NCI-H446 treated with DMSO at 0.1 percent for 48 hours (cell line): ENCODE measurements at regions not wholly inside any gene's neighbourhood (a gene's known extent, or its start where the extent isn't known, plus 50 kb on each side); places are given as distances from the start of the nearest gene placed in this dataset.

Source experiments
- DNase-seq: peaks from one replicate; lab custom pipeline; 2025; lab: John Stamatoyannopoulos, UW

DNA sequence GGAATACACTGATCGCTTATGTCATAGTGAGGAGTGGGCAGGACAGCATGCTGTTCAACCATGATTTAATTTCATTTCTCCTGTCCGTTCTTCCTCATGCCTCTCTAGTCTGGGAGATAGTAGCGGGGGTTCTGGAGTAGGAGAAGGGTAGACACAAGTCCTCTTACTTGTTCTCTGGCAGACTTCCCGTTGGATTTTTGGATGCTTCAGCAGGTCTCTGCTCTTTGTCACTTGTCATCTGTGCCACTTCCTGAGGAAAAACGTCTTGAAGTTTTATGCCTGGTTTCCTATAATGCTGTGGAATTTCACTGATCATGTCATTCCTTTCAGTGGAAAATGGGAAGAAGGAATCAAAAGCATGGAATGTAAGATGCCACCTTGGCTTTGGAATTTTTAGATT, 154.7 kb downstream of the GATB start:
- DNase-seq: no peak

DNA sequence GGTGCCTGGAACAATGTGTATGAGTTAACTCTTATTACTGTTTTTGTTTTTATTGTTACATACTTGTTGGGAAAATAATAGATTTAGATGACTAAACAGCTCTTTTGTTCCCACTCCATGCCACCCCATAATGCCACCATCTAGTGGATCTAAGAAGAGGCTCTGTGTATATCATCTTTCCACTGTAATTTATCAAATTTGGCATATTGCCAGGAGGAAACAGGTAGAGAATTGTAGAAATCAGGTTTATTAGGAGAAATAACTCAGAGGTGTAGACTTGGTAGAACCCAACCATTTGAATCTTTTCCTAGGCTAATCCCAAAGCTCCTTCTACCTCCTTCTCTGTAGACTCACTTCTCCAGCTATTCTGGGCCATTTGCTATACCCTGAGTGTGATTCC, 150.6 kb downstream of the GATB start:
- no peak for DNase-seq

DNA sequence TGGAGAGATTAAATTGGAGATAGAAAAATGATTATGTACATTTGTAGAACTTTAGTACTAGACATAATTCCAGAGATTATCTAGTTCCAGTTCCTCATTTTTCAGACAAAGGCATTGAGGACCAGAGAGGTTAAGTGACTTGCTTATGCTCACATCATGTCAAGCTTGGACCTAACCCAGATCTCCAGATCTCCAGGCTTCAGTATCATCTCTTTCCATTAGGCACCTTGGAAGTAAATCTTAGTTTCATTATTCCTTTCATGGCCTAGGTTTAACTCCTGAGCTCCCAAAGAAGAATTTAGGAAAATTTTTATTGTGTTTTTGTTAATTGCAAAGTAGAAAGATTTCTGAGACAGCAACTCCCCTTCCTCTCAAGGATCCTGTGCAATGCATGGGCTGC, 148.8 kb downstream of the GATB start:
- no peak for DNase-seq

DNA sequence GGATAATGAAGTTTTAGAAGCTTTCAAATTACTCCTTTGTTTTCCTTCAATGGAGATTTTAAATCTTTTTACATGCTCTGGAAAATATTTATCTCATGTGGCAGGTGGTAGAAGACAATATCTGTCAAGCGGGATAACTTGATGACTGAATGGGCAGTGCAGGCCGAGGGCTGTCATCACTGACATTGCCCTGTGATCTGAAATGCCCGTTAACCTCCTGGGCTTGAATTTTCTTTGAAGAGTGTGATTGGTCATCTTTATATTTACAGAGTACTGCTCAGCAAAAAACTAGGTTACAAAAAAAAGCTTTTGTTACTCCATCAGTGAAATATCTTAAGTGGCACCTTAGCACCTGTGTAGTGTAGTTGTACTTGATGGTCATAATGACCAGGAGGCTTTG, 147.5 kb downstream of the GATB start:
- no peak for DNase-seq

GRCh38 chr4:151614561-151614960, 146.2 kb downstream of the GATB start:
- DNase-seq: no peak

DNA sequence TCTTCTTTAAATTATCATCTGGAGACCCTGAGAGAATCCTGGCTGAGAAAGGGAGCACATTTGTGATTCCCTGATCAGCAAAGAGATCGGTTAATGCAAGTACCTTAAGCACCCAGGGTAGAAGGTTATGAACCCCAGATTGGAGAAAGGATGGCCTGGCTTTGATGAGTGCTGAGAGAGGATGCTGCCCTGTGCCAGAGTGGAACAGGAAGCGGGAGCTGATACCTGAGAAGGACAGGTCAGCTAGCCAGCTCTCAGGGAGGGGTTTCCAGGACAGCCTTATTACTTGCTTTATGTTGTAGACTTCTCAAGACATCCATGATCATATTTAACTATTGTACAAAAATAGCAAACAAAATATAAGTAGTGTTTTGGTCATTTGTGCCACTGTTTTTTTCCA, 141.9 kb downstream of the GATB start:
- DNase-seq: no peak

GRCh38 chr4:151620066-151620465, 140.7 kb downstream of the GATB start:
- no peak for DNase-seq
